ENCODE measurements at regions not wholly inside any gene's neighbourhood (a gene's known extent, or its start where the extent isn't known, plus 50 kb on each side); places are given as distances from the start of the nearest gene placed in this dataset.

- TF ChIP-seq, protein P1, sequence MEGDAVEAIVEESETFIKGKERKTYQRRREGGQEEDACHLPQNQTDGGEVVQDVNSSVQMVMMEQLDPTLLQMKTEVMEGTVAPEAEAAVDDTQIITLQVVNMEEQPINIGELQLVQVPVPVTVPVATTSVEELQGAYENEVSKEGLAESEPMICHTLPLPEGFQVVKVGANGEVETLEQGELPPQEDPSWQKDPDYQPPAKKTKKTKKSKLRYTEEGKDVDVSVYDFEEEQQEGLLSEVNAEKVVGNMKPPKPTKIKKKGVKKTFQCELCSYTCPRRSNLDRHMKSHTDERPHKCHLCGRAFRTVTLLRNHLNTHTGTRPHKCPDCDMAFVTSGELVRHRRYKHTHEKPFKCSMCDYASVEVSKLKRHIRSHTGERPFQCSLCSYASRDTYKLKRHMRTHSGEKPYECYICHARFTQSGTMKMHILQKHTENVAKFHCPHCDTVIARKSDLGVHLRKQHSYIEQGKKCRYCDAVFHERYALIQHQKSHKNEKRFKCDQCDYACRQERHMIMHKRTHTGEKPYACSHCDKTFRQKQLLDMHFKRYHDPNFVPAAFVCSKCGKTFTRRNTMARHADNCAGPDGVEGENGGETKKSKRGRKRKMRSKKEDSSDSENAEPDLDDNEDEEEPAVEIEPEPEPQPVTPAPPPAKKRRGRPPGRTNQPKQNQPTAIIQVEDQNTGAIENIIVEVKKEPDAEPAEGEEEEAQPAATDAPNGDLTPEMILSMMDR (IDR thresholded peaks at IDR 0.05): no peak
- TF ChIP-seq POLR2A (IDR thresholded peaks at IDR 0.05) (no peak), EP300 (IDR thresholded peaks at IDR 0.05) (no peak)
Measured at GRCh38 chr2:121086450-121086849, 198.6 kb downstream of the TFCP2L1 start.
